GM19438 (cell line): ENCODE measurements at regions not wholly inside any gene's neighbourhood (a gene's known extent, or its start where the extent isn't known, plus 50 kb on each side); places are given as distances from the start of the nearest gene placed in this dataset.

ENCODE experiments used
- ATAC-seq: cut with Tn5 transposase; IDR thresholded peaks from one replicate; pipeline ENCODE4 v1.9.1; 2021; ENCODE audit warnings: low read depth; ENCODE audit not compliant: unreplicated experiment

GRCh38 chr6:43840490-43841218 lies 70.6 kb downstream of the VEGFA start:
- ATAC-seq, result no peak

- no peak for ATAC-seq
Measured at GRCh38 chr6:43838276-43839036, 68.4 kb downstream of the VEGFA start.

- no peak for ATAC-seq
Measured at GRCh38 chr6:43837507-43837906, 67.5 kb downstream of the VEGFA start.

- no peak for ATAC-seq
Measured at GRCh38 chr6:43836507-43837240, 66.7 kb downstream of the VEGFA start.
